ENCODE measurements at regions not wholly inside any gene's neighbourhood (a gene's known extent, or its start where the extent isn't known, plus 50 kb on each side); places are given as distances from the start of the nearest gene placed in this dataset.
"Not testable (repeated sequence)": the region's sequence is repeated elsewhere in the genome, so short reads cannot be mapped to it uniquely, and the experiment has no call there.

- peak; percentile 56 for DNase-seq
Measured at GRCh38 chr2:176826984-176827668, 385.5 kb upstream of the HNRNPA3 start.

GRCh38 chr2:176830362-176830761 lies 382.2 kb upstream of the HNRNPA3 start:
- DNase-seq = no peak

GRCh38 chr2:176832086-176832485 lies 380.5 kb upstream of the HNRNPA3 start:
- no peak for DNase-seq

GRCh38 chr2:176833671-176834070 lies 378.9 kb upstream of the HNRNPA3 start:
- DNase-seq = no peak

GRCh38 chr2:176834226-176834625 lies 378.4 kb upstream of the HNRNPA3 start:
- no peak for DNase-seq

GRCh38 chr2:176843208-176843607 lies 369.4 kb upstream of the HNRNPA3 start:
- DNase-seq = no peak

GRCh38 chr2:176844461-176844860 lies 368.1 kb upstream of the HNRNPA3 start:
- DNase-seq = no peak

GRCh38 chr2:176845718-176846117 lies 366.9 kb upstream of the HNRNPA3 start:
- DNase-seq = no peak

- DNase-seq = no peak
Measured at GRCh38 chr2:176847575-176847974, 365.0 kb upstream of the HNRNPA3 start.

- no peak for DNase-seq
Measured at GRCh38 chr2:176848844-176849243, 363.8 kb upstream of the HNRNPA3 start.

GRCh38 chr2:176851200-176851888 lies 361.2 kb upstream of the HNRNPA3 start:
- DNase-seq = no peak

- DNase-seq = no peak
Measured at GRCh38 chr2:176851889-176852483, 360.6 kb upstream of the HNRNPA3 start.

- no peak for DNase-seq
Measured at GRCh38 chr2:176852667-176853066, 359.9 kb upstream of the HNRNPA3 start.

GRCh38 chr2:176854062-176854461 lies 358.5 kb upstream of the HNRNPA3 start:
- DNase-seq = no peak

GRCh38 chr2:176854878-176855277 lies 357.7 kb upstream of the HNRNPA3 start:
- no peak for DNase-seq

GRCh38 chr2:176856683-176857082 lies 355.9 kb upstream of the HNRNPA3 start:
- no peak for DNase-seq

GRCh38 chr2:176865336-176865735 lies 347.3 kb upstream of the HNRNPA3 start:
- DNase-seq = no peak

GRCh38 chr2:176872406-176872805 lies 340.2 kb upstream of the HNRNPA3 start:
- no peak for DNase-seq

GRCh38 chr2:176873403-176873802 lies 339.2 kb upstream of the HNRNPA3 start:
- DNase-seq = no peak

- DNase-seq = no peak
Measured at GRCh38 chr2:176876493-176877103, 336.0 kb upstream of the HNRNPA3 start.

- DNase-seq = no peak
Measured at GRCh38 chr2:176879426-176879995, 333.1 kb upstream of the HNRNPA3 start.

GRCh38 chr2:176882045-176882444 lies 330.5 kb upstream of the HNRNPA3 start:
- DNase-seq = not testable (repeated sequence)

- DNase-seq = no peak
Measured at GRCh38 chr2:176885001-176885643, 327.5 kb upstream of the HNRNPA3 start.

Data from activated naive CD4-positive, alpha-beta T cell treated with Interleukin-2 at 50 U/mL for 16 hours (primary cell).